H9 (cell line): ENCODE measurements at regions not wholly inside any gene's neighbourhood (a gene's known extent, or its start where the extent isn't known, plus 50 kb on each side); places are given as distances from the start of the nearest gene placed in this dataset.

Source experiments
- DNase-seq: peaks from one replicate; pipeline ENCODE4 v3.0.0-alpha.2; 2017
- H2AFZ ChIP-seq: one replicate; pipeline ENCODE4 v1.6.1; 2013; ENCODE audit warnings: mild to moderate bottlenecking, low read length, control low read depth, moderate library complexity
- H2AK5ac ChIP-seq: 2 replicates; pipeline ENCODE4 v1.6.1; 2013; ENCODE audit warnings: low read length, control low read depth, mixed read lengths; ENCODE audit not compliant: insufficient read length
- H2BK120ac ChIP-seq: one replicate; pipeline ENCODE4 v1.6.1; 2013; ENCODE audit warnings: low read depth, mild to moderate bottlenecking, low read length, control low read depth, inconsistent platforms; ENCODE audit not compliant: poor library complexity, severe bottlenecking
- H2BK12ac ChIP-seq: 2 replicates; pipeline ENCODE4 v1.6.1; 2013; ENCODE audit warnings: low read length, control low read depth, mixed read lengths, low read depth; ENCODE audit not compliant: insufficient read length
- H2BK15ac ChIP-seq: 2 replicates; pipeline ENCODE4 v1.6.1; 2013; ENCODE audit warnings: low read depth, low read length, control low read depth
- H2BK20ac ChIP-seq: one replicate; pipeline ENCODE4 v1.6.1; 2013; ENCODE audit warnings: low read depth, mild to moderate bottlenecking, low read length, control low read depth, inconsistent platforms; ENCODE audit not compliant: poor library complexity, severe bottlenecking
- H2BK5ac ChIP-seq: 2 replicates; pipeline ENCODE4 v1.6.1; 2013; ENCODE audit warnings: low read length, control low read depth, mixed read lengths; ENCODE audit not compliant: insufficient read length
- H3K14ac ChIP-seq: 2 replicates; pipeline ENCODE4 v1.6.1; 2013; ENCODE audit warnings: low read length, control low read depth; ENCODE audit not compliant: insufficient read depth
- H3K18ac ChIP-seq: 2 replicates; pipeline ENCODE4 v1.6.1; 2013; ENCODE audit warnings: low read depth, mild to moderate bottlenecking, mixed read lengths, low read length, control low read depth; ENCODE audit not compliant: insufficient read length
- H3K23ac ChIP-seq: 2 replicates; pipeline ENCODE4 v1.6.1; 2013; ENCODE audit warnings: low read length, control low read depth, mixed read lengths, low read depth; ENCODE audit not compliant: insufficient read length
- H3K23me2 ChIP-seq: 2 replicates; pipeline ENCODE4 v1.6.1; 2013; ENCODE audit warnings: low read depth, mild to moderate bottlenecking, mixed read lengths, low read length, control low read depth; ENCODE audit not compliant: insufficient read length, poor library complexity, severe bottlenecking
- H3K27ac ChIP-seq: 2 replicates; pipeline ENCODE4 v1.5.1; 2013; ENCODE audit warnings: low read length, control low read depth, mixed read lengths, low read depth; ENCODE audit not compliant: insufficient read length
- H3K27me3 ChIP-seq: 2 replicates; pipeline ENCODE4 v1.6.1; 2013; ENCODE audit warnings: low read length, control low read depth, inconsistent platforms; ENCODE audit not compliant: insufficient read depth
- H3K4ac ChIP-seq: 2 replicates; pipeline ENCODE4 v1.6.1; 2013; ENCODE audit warnings: low read depth, mild to moderate bottlenecking, control low read depth, inconsistent platforms, low read length, moderate library complexity
- H3K4me1 ChIP-seq: 2 replicates; pipeline ENCODE4 v1.6.1; 2013; ENCODE audit warnings: low read length, control low read depth, inconsistent platforms; ENCODE audit not compliant: insufficient read depth
- H3K4me2 ChIP-seq: 2 replicates; pipeline ENCODE4 v1.6.1; 2013; ENCODE audit warnings: low read length, control low read depth, mixed read lengths; ENCODE audit not compliant: insufficient read length, insufficient read depth
- H3K56ac ChIP-seq: 2 replicates; pipeline ENCODE4 v1.6.1; 2013; ENCODE audit warnings: low read depth, mild to moderate bottlenecking, mixed read lengths, low read length, control low read depth; ENCODE audit not compliant: insufficient read length
- H3K79me1 ChIP-seq: 2 replicates; pipeline ENCODE4 v1.6.1; 2013; ENCODE audit warnings: low read depth, mild to moderate bottlenecking, moderate library complexity, low read length, control low read depth, inconsistent platforms; ENCODE audit not compliant: insufficient read depth, poor library complexity, severe bottlenecking
- H3K79me2 ChIP-seq: 2 replicates; pipeline ENCODE4 v1.6.1; 2013; ENCODE audit warnings: low read length, control low read depth, inconsistent platforms; ENCODE audit not compliant: insufficient read depth
- H3K9ac ChIP-seq: 2 replicates; pipeline ENCODE4 v1.6.1; 2013; ENCODE audit warnings: low read length, control low read depth, mixed read lengths; ENCODE audit not compliant: insufficient read length; ENCODE audit errors: extremely low read depth
- H3K9me3 ChIP-seq: one replicate; pipeline ENCODE4 v1.6.1; 2013; ENCODE audit warnings: low read depth, low read length, inconsistent platforms; ENCODE audit not compliant: control insufficient read depth
- H3T11ph ChIP-seq: one replicate; pipeline ENCODE4 v1.6.1; 2013; ENCODE audit warnings: mild to moderate bottlenecking, low read length, control low read depth, inconsistent platforms
- H4K20me1 ChIP-seq: one replicate; pipeline ENCODE4 v1.6.1; 2013; ENCODE audit not compliant: control insufficient read depth, insufficient read length, insufficient read depth
- H4K5ac ChIP-seq: 2 replicates; pipeline ENCODE4 v1.6.1; 2013; ENCODE audit warnings: low read depth, mild to moderate bottlenecking, mixed read lengths, low read length, control low read depth; ENCODE audit not compliant: insufficient read length
- H4K8ac ChIP-seq: replicated peaks from 2 replicates; pipeline ENCODE4 v1.6.1; 2013; ENCODE audit warnings: low read length, control low read depth, mixed read lengths, low read depth; ENCODE audit not compliant: insufficient read length
- H4K91ac ChIP-seq: 2 replicates; pipeline ENCODE4 v1.6.1; 2013; ENCODE audit warnings: low read depth, mild to moderate bottlenecking, moderate library complexity, mixed read lengths, low read length, control low read depth; ENCODE audit not compliant: insufficient read length
- H3K27ac Mint-ChIP-seq, 3 experiments: 2 replicates in 2 of 3; 3 replicates in 1 of 3; pipeline ENCODE4 v1.8.0; 2020 to 2021; ENCODE audit warnings: mixed read lengths in 3 of 3, mild to moderate bottlenecking in 1 of 3, moderate library complexity in 1 of 3
- H3K27me3 Mint-ChIP-seq: 2 replicates; pipeline ENCODE4 v1.8.0; 2021; ENCODE audit warnings: low read depth, mild to moderate bottlenecking, moderate library complexity, mixed read lengths
- H3K36me3 Mint-ChIP-seq, 3 experiments: 2 replicates in 2 of 3; 3 replicates in 1 of 3; pipeline ENCODE4 v1.8.0; 2020 to 2021; ENCODE audit warnings: low read depth in 3 of 3, mixed read lengths in 3 of 3; ENCODE audit not compliant: insufficient read depth in 1 of 3
- H3K4me1 Mint-ChIP-seq, 2 experiments: 2 replicates each; pipeline ENCODE4 v1.8.0; 2020; ENCODE audit warnings: mixed read lengths in 2 of 2
- H3K4me3 Mint-ChIP-seq, 2 experiments: 2 replicates in 1 of 2; 3 replicates in 1 of 2; pipeline ENCODE4 v1.8.0; 2020 to 2021; ENCODE audit warnings: mild to moderate bottlenecking in 2 of 2, mixed read lengths in 2 of 2, moderate library complexity in 1 of 2
- H3K9me3 Mint-ChIP-seq, 2 experiments: 2 replicates in 1 of 2; 3 replicates in 1 of 2; pipeline ENCODE4 v1.8.0; 2020; ENCODE audit warnings: mild to moderate bottlenecking in 2 of 2, mixed read lengths in 2 of 2, moderate library complexity in 1 of 2
- CTCF ChIP-seq: fragments of 200-600 bp; sonication (generic); conservative IDR thresholded peaks from 3 replicates; pipeline ENCODE4 v1.8.0; 2021; ENCODE audit warnings: antibody characterized with exemption, mild to moderate bottlenecking
- WGBS: extraction: QIAGEN DNeasy Blood & Tissue Kit; methylation state at CpG from one replicate; pipeline ENCODE4 v1.1.7; 2013; ENCODE audit warnings: missing lambda C conversion rate, low lambda C conversion rate, mixed read lengths; ENCODE audit not compliant: insufficient read length; ENCODE audit errors: extremely low coverage; 5-methylcytosine and 5-hydroxymethylcytosine counted together

DNA sequence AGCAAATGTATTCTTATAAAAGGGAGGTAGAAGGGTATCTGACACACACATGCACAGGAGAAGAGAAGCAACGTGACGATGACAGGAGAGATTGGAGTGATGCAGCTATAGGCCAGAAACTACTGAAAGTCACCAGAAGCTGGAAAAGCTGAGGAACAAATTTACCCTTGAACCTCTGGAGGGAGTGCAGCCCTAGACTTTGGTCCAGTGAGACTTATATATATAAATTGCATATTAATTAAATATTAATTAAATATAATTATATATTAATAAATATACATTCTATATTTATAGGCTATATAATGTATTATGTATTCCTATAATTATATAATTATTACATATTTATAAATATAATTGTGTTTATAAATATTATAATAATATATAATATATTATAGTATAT is 96.5 kb upstream of the LMCD1 start:
- no peak overlapping the region for H3T11ph ChIP-seq
- H3K23ac ChIP-seq: no peak overlapping the region
- H4K20me1 ChIP-seq: no peaks in the 10 kb centered on the region
- H3K14ac ChIP-seq: no peak overlapping the region
- Mint-ChIP-seq H3K36me3 (peaks cover 2 to 23% (median 17%) of the 10 kb centered on the region in 3 experiments; a peak in 6 of 7 replicates), H3K4me3 (no peak overlapping the region), H3K27me3 (no peaks in the 10 kb centered on the region), H3K9me3 (peaks cover 15 to 20% of the 10 kb centered on the region in 2 experiments), H3K27ac (no peak overlapping the region), H3K4me1 (peaks cover 13% of the 10 kb centered on the region in 2 experiments)
- TF ChIP-seq CTCF: no peak
- H3K79me1 ChIP-seq: no peaks in the 10 kb centered on the region
- WGBS: no CpG with 5 or more reads among the region's 2 CpGs
- H4K91ac ChIP-seq: no peak overlapping the region
- no peak overlapping the region for H3K9ac ChIP-seq
- no peak overlapping the region for H2BK15ac ChIP-seq
- H3K56ac ChIP-seq: no peak overlapping the region
- H2BK12ac ChIP-seq: no peak overlapping the region
- no peak overlapping the region for H3K4me2 ChIP-seq
- no peak overlapping the region for H2AFZ ChIP-seq
- H2BK120ac ChIP-seq: no peak overlapping the region
- H3K18ac ChIP-seq: no peak overlapping the region
- no peak overlapping the region for H2BK20ac ChIP-seq
- H4K8ac ChIP-seq: no peak overlapping the region
- H3K79me2 ChIP-seq: no peaks in the 10 kb centered on the region
- no peak overlapping the region for H2BK5ac ChIP-seq
- no peaks in the 10 kb centered on the region for H3K23me2 ChIP-seq
- no peak overlapping the region for H2AK5ac ChIP-seq
- H3K9me3 ChIP-seq: peaks cover 9% of the 10 kb centered on the region
- no peak overlapping the region for H3K27ac ChIP-seq
- no peak for DNase-seq
- H3K4ac ChIP-seq: no peak overlapping the region
- H4K5ac ChIP-seq: no peak overlapping the region
- no peaks in the 10 kb centered on the region for H3K4me1 ChIP-seq
- H3K27me3 ChIP-seq: no peaks in the 10 kb centered on the region
